HFFc6 (cell line): ENCODE measurements at regions not wholly inside any gene's neighbourhood (a gene's known extent, or its start where the extent isn't known, plus 50 kb on each side); places are given as distances from the start of the nearest gene placed in this dataset.

Experiments
- DNase-seq: peaks from one replicate; pipeline ENCODE4 v3.0.0-alpha.2; 2018
- H3K27ac Mint-ChIP-seq: 2 replicates; pipeline ENCODE4 v1.8.0; 2020; ENCODE audit warnings: mild to moderate bottlenecking, mixed read lengths
- H3K27me3 Mint-ChIP-seq: 2 replicates; pipeline ENCODE4 v1.8.0; 2021; ENCODE audit warnings: mild to moderate bottlenecking, moderate library complexity, mixed read lengths; ENCODE audit not compliant: insufficient read depth
- H3K36me3 Mint-ChIP-seq: 2 replicates; pipeline ENCODE4 v1.8.0; 2021; ENCODE audit warnings: low read depth, mixed read lengths
- H3K4me1 Mint-ChIP-seq: 2 replicates; pipeline ENCODE4 v1.8.0; 2020; ENCODE audit warnings: low read depth, mixed read lengths
- H3K4me3 Mint-ChIP-seq: 2 replicates; pipeline ENCODE4 v1.8.0; 2020; ENCODE audit warnings: mild to moderate bottlenecking, moderate library complexity, mixed read lengths
- H3K9me3 Mint-ChIP-seq: 2 replicates; pipeline ENCODE4 v1.8.0; 2020; ENCODE audit warnings: mild to moderate bottlenecking, mixed read lengths
- CTCF ChIP-seq: fragments of 200-600 bp; sonication (generic); IDR thresholded peaks from 2 replicates; pipeline ENCODE4 v1.5.0; 2021; ENCODE audit warnings: antibody characterized with exemption, mild to moderate bottlenecking

- DNase-seq: no peak
- Mint-ChIP-seq H3K36me3 (no peaks in the 10 kb centered on the region), H3K4me3 (no peak overlapping the region), H3K27me3 (no peaks in the 10 kb centered on the region; the same call in 1 of the 2 replicates), H3K9me3 (no peaks in the 10 kb centered on the region), H3K4me1 (peaks cover 7% of the 10 kb centered on the region; the same call in 1 of the 2 replicates), H3K27ac (no peak overlapping the region)
- TF ChIP-seq CTCF: no peak
Measured at GRCh38 chr12:105856048-105856405, 282.7 kb downstream of the NUAK1 start.

- H3K9me3 Mint-ChIP-seq: no peaks in the 10 kb centered on the region
- H3K27me3 Mint-ChIP-seq: peaks cover 4% of the 10 kb centered on the region
- no peak overlapping the region for H3K4me3 Mint-ChIP-seq
- H3K27ac Mint-ChIP-seq: no peak overlapping the region
- TF ChIP-seq CTCF: no peak
- DNase-seq: no peak
- peaks cover 7% of the 10 kb centered on the region; the same call in 1 of the 2 replicates for H3K4me1 Mint-ChIP-seq
- H3K36me3 Mint-ChIP-seq: no peaks in the 10 kb centered on the region
Measured at GRCh38 chr12:105858981-105859710, 279.6 kb downstream of the NUAK1 start.

GRCh38 chr12:105860561-105861207, 278.1 kb downstream of the NUAK1 start:
- H3K4me3 Mint-ChIP-seq: no peak overlapping the region
- no peak overlapping the region for H3K27ac Mint-ChIP-seq
- no peak for DNase-seq
- H3K36me3 Mint-ChIP-seq: no peaks in the 10 kb centered on the region
- no peaks in the 10 kb centered on the region for H3K9me3 Mint-ChIP-seq
- H3K4me1 Mint-ChIP-seq: peaks cover 7% of the 10 kb centered on the region; the same call in 1 of the 2 replicates
- H3K27me3 Mint-ChIP-seq: peaks cover 4% of the 10 kb centered on the region
- no peak for TF ChIP-seq CTCF

- DNase-seq: no peak
- Mint-ChIP-seq H3K4me3 (no peak overlapping the region), H3K4me1 (peaks cover 7% of the 10 kb centered on the region; the same call in 1 of the 2 replicates), H3K9me3 (no peaks in the 10 kb centered on the region), H3K27me3 (peaks cover 4% of the 10 kb centered on the region), H3K27ac (no peak overlapping the region), H3K36me3 (no peaks in the 10 kb centered on the region)
- TF ChIP-seq CTCF: no peak
Measured at GRCh38 chr12:105861227-105861626, 277.5 kb downstream of the NUAK1 start.

- Mint-ChIP-seq H3K27ac (no peak overlapping the region), H3K4me1 (peaks cover 7% of the 10 kb centered on the region; the same call in 1 of the 2 replicates), H3K27me3 (peaks cover 4% of the 10 kb centered on the region), H3K36me3 (no peaks in the 10 kb centered on the region), H3K9me3 (no peaks in the 10 kb centered on the region), H3K4me3 (no peak overlapping the region)
- no peak for DNase-seq
- no peak for TF ChIP-seq CTCF
Measured at GRCh38 chr12:105862163-105862821, 276.5 kb downstream of the NUAK1 start.
